Epidermal melanocyte (primary cell): ENCODE measurements at regions not wholly inside any gene's neighbourhood (a gene's known extent, or its start where the extent isn't known, plus 50 kb on each side); places are given as distances from the start of the nearest gene placed in this dataset.
"Not testable (repeated sequence)": the region's sequence is repeated elsewhere in the genome, so short reads cannot be mapped to it uniquely, and the experiment has no call there.

ENCODE experiments used
- DNase-seq: peaks from one replicate; pipeline ENCODE4 v3.0.0; 2011; ENCODE audit warnings: low spot score; ENCODE audit not compliant: insufficient read length

GRCh38 chr12:74250891-74251290 is 286.7 kb upstream of the ATXN7L3B start:
- no peak for DNase-seq

GRCh38 chr12:74253826-74254225 is 283.8 kb upstream of the ATXN7L3B start:
- not testable (repeated sequence) for DNase-seq

- no peak for DNase-seq
Observed at GRCh38 chr12:74254784-74255183, 282.9 kb upstream of the ATXN7L3B start.

GRCh38 chr12:74259199-74259598 is 278.4 kb upstream of the ATXN7L3B start:
- DNase-seq: no peak

GRCh38 chr12:74264692-74265091 is 272.9 kb upstream of the ATXN7L3B start:
- DNase-seq: no peak

- not testable (repeated sequence) for DNase-seq
Observed at GRCh38 chr12:74269355-74269754, 268.3 kb upstream of the ATXN7L3B start.

GRCh38 chr12:74280156-74280655 is 257.4 kb upstream of the ATXN7L3B start:
- no peak for DNase-seq

- DNase-seq: not testable (repeated sequence)
Observed at GRCh38 chr12:74281401-74282180, 256.0 kb upstream of the ATXN7L3B start.

- DNase-seq: no peak
Observed at GRCh38 chr12:74283646-74284045, 254.0 kb upstream of the ATXN7L3B start.

- DNase-seq: no peak
Observed at GRCh38 chr12:74285773-74286172, 251.9 kb upstream of the ATXN7L3B start.

- DNase-seq: no peak
Observed at GRCh38 chr12:74286254-74286653, 251.4 kb upstream of the ATXN7L3B start.

- no peak for DNase-seq
Observed at GRCh38 chr12:74292351-74293194, 245.1 kb upstream of the ATXN7L3B start.

GRCh38 chr12:74293689-74294131 is 243.9 kb upstream of the ATXN7L3B start:
- no peak for DNase-seq

- no peak for DNase-seq
Observed at GRCh38 chr12:74317078-74317601, 220.5 kb upstream of the ATXN7L3B start.

- DNase-seq: no peak
Observed at GRCh38 chr12:74317741-74318140, 219.9 kb upstream of the ATXN7L3B start.

GRCh38 chr12:74319886-74320285 is 217.7 kb upstream of the ATXN7L3B start:
- DNase-seq: no peak

GRCh38 chr12:74321381-74321780 is 216.3 kb upstream of the ATXN7L3B start:
- no peak for DNase-seq

GRCh38 chr12:74322792-74323191 is 214.8 kb upstream of the ATXN7L3B start:
- no peak for DNase-seq

GRCh38 chr12:74328623-74329022 is 209.0 kb upstream of the ATXN7L3B start:
- DNase-seq: no peak

GRCh38 chr12:74334780-74335179 is 202.9 kb upstream of the ATXN7L3B start:
- no peak for DNase-seq

- no peak for DNase-seq
Observed at GRCh38 chr12:74337951-74338350, 199.7 kb upstream of the ATXN7L3B start.

GRCh38 chr12:74339211-74339610 is 198.4 kb upstream of the ATXN7L3B start:
- no peak for DNase-seq
